DND-41 (cell line): ENCODE measurements at regions not wholly inside any gene's neighbourhood (a gene's known extent, or its start where the extent isn't known, plus 50 kb on each side); places are given as distances from the start of the nearest gene placed in this dataset.

Experiments
- CTCF ChIP-seq: IDR thresholded peaks from 2 replicates; pipeline ENCODE4 v1.5.1; 2012; ENCODE audit warnings: borderline replicate concordance, low read length, moderate library complexity, mild to moderate bottlenecking; ENCODE audit not compliant: poor library complexity, severe bottlenecking; ENCODE audit errors: extremely low read depth
- EZH2 ChIP-seq: IDR thresholded peaks from 3 replicates; pipeline ENCODE4 v1.6.1; 2012; ENCODE audit warnings: borderline replicate concordance, low read depth, mild to moderate bottlenecking, moderate library complexity, low read length, inconsistent platforms; ENCODE audit not compliant: severe bottlenecking

- TF ChIP-seq CTCF (no peak), EZH2 (no peak)
Observed at GRCh38 chr15:66994927-66995656, 70.3 kb upstream of the SMAD3 start.
